Subcutaneous abdominal adipose tissue (tissue), 5 donors: ENCODE measurements at regions not wholly inside any gene's neighbourhood (a gene's known extent, or its start where the extent isn't known, plus 50 kb on each side); places are given as distances from the start of the nearest gene placed in this dataset.
"Not testable (repeated sequence)": the region's sequence is repeated elsewhere in the genome, so short reads cannot be mapped to it uniquely, and the experiment has no call there.

ENCODE experiments used
- H3K27ac ChIP-seq: one replicate; pipeline ENCODE4 v1.7.0; 2013; ENCODE audit warnings: low read depth, mild to moderate bottlenecking, inconsistent platforms, low read length, moderate library complexity
- H3K27me3 ChIP-seq, 5 donors: one replicate each; pipeline ENCODE4 v1.7.0; 2013; ENCODE audit warnings: low read length in 5 of 5, inconsistent platforms in 1 of 5; ENCODE audit not compliant: control insufficient read depth in 5 of 5, insufficient read depth in 4 of 5
- H3K36me3 ChIP-seq, 5 donors: one replicate each; pipeline ENCODE4 v1.7.0; 2013; ENCODE audit warnings: low read length in 5 of 5; ENCODE audit not compliant: control insufficient read depth in 5 of 5, insufficient read depth in 5 of 5
- H3K4me1 ChIP-seq, 5 donors: one replicate each; pipeline ENCODE4 v1.7.0; 2013; ENCODE audit warnings: low read length in 5 of 5, mild to moderate bottlenecking in 3 of 5, moderate library complexity in 1 of 5; ENCODE audit not compliant: control insufficient read depth in 5 of 5, insufficient read depth in 5 of 5
- H3K4me3 ChIP-seq, 5 donors: one replicate each; pipeline ENCODE4 v1.7.0; 2013; ENCODE audit warnings: low read length in 5 of 5, low read depth in 1 of 5
- H3K9ac ChIP-seq, 5 donors: one replicate each; pipeline ENCODE4 v1.7.0; 2013; ENCODE audit warnings: low read length in 5 of 5, mild to moderate bottlenecking in 4 of 5, moderate library complexity in 3 of 5
- H3K9me3 ChIP-seq, 5 donors: one replicate each; pipeline ENCODE4 v1.7.0; 2013; ENCODE audit warnings: low read length in 5 of 5; ENCODE audit not compliant: control insufficient read depth in 5 of 5
- donor health status: healthy.
- donor health status: healthy.
- donor health status: healthy.
- donor health status: healthy.
- donor health status: healthy.

DNA sequence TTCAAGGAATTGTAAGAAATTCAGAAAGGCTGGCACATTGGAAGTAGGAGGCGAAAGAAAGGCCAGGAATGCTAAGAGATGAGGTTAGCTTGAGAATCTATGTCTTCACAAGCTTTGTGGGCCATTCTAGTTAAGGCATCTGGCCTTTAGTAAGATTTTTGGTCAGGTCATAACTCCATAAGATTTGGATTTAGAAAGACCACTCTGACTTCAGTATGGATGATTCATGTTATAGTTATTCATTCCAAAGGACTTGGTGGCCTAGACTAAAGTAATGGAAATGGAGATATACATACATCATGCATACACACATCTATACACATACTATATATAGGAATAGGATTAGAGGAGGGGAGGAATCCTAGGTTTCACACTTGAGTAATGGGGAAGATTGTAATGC, 77.5 kb downstream of the SEPTIN7 start:
- Histone ChIP-seq H3K4me1 (peaks cover 0 to 11% (median 4%) of the 10 kb centered on the region in 5 donors), H3K4me3 (no peak overlapping the region), H3K9ac (no peak overlapping the region), H3K27me3 (no peaks in the 10 kb centered on the region), H3K27ac (no peak overlapping the region), H3K9me3 (no peaks in the 10 kb centered on the region), H3K36me3 (peaks cover 0 to 30% (median 7%) of the 10 kb centered on the region in 5 donors)

DNA sequence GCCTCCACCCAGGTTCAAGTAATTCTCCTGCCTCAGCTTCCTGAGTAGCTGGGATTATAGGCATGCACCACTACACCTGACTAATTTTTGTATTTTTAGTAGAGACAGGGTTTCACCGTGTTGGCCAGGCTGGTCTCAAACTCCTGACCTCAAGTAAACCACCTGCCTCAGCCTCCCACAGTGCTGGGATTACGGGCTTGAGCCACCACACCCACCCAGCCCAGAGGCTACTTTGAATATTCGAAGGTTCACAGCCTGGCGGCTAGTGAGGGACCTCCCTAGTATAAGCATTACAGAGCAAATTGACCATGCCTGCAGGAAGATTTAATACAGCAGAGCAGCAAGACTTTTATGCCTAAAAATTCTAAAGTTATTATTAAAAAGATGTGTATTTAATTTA, 86.6 kb downstream of the SEPTIN7 start:
- H3K9ac ChIP-seq, H3K27me3 ChIP-seq, H3K9me3 ChIP-seq, H3K27ac ChIP-seq, H3K4me3 ChIP-seq, H3K4me1 ChIP-seq: not testable (repeated sequence)
- peaks cover 13 to 33% (median 21%) of the 10 kb centered on the region in 5 donors for H3K36me3 ChIP-seq

DNA sequence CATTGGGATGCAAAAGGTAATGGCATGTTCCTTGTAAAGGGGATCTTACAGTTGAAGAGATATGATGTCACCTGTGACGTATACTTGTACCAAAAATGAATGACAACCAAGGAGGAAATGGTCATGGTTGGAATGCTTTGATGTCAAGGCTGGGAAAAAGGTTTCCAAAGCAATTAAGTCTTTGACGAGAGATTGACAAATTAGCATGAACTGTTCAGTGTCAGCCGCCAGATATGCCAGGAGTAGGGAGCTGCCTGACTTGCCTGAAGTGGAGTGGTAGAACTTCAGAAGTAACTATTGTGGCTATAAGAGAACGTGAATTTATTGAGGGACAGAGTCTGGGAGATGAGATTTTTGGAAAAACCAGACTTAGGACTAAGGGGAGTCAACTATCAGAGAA, 88.1 kb downstream of the SEPTIN7 start:
- Histone ChIP-seq H3K27me3 (no peaks in the 10 kb centered on the region), H3K4me1 (no peaks in the 10 kb centered on the region), H3K36me3 (peaks cover 4 to 32% (median 21%) of the 10 kb centered on the region in 5 donors), H3K9me3 (no peaks in the 10 kb centered on the region), H3K27ac (no peak overlapping the region), H3K9ac (no peak overlapping the region), H3K4me3 (no peak overlapping the region)

DNA sequence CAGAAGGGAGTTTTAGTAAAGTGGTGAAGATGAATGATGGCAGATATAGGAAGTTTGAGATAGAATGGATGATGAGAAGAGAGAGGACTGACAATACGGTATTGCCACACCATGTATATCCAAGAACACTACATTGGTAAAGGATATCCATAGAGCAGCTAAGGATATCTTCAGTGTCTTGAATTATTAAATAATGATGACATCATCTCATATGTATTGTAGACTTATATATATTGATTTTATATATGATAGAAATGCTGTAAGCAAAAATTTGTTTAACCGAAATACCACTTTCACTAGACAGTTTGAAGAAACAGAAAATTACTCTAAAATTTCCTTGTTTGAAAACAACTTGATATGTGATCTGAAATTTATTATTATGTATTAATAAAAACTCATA, 89.0 kb downstream of the SEPTIN7 start:
- H3K27me3 ChIP-seq, result no peaks in the 10 kb centered on the region
- H3K4me1 ChIP-seq, result no peaks in the 10 kb centered on the region
- no peaks in the 10 kb centered on the region for H3K9me3 ChIP-seq
- no peak overlapping the region for H3K9ac ChIP-seq
- H3K4me3 ChIP-seq, result no peak overlapping the region
- no peak overlapping the region for H3K27ac ChIP-seq
- H3K36me3 ChIP-seq, result peaks cover 4 to 26% (median 20%) of the 10 kb centered on the region in 5 donors

GRCh38 chr7:35891004-35891830, 90.4 kb downstream of the SEPTIN7 start:
- Histone ChIP-seq H3K27me3 (no peaks in the 10 kb centered on the region), H3K9ac (no peak overlapping the region), H3K4me1 (no peaks in the 10 kb centered on the region), H3K36me3 (peaks cover 0 to 20% (median 14%) of the 10 kb centered on the region in 5 donors), H3K9me3 (no peaks in the 10 kb centered on the region), H3K4me3 (no peak overlapping the region), H3K27ac (no peak overlapping the region)

GRCh38 chr7:35893649-35894048, 92.8 kb downstream of the SEPTIN7 start:
- no peak overlapping the region for H3K4me3 ChIP-seq
- no peaks in the 10 kb centered on the region for H3K27me3 ChIP-seq
- no peaks in the 10 kb centered on the region for H3K4me1 ChIP-seq
- no peak overlapping the region for H3K27ac ChIP-seq
- H3K36me3 ChIP-seq, result peaks cover 4 to 15% (median 9%) of the 10 kb centered on the region in 5 donors
- H3K9ac ChIP-seq, result no peak overlapping the region
- H3K9me3 ChIP-seq, result no peaks in the 10 kb centered on the region

DNA sequence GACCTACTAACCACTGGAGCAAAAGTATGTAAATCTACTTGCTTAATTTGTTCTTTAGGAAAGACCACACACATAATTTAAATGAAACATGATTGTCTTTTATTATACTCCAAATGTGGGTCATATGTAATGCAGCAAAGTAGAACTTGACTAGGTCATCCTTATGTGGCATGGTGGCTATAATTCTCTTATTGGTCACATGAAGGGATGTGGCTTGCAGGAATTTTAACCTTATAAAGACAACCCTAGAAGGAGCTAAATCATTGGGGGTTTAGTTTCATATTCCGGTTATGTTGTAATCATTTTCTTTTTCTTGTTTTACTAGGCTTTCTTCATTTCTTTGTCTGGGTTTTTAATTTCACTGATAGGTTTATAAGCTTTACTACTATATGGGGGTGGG, 93.9 kb downstream of the SEPTIN7 start:
- H3K9ac ChIP-seq, result no peak overlapping the region
- no peak overlapping the region for H3K4me3 ChIP-seq
- peaks cover 3 to 12% (median 7%) of the 10 kb centered on the region in 5 donors for H3K36me3 ChIP-seq
- H3K27me3 ChIP-seq, result no peaks in the 10 kb centered on the region
- no peak overlapping the region for H3K27ac ChIP-seq
- H3K4me1 ChIP-seq, result no peaks in the 10 kb centered on the region
- H3K9me3 ChIP-seq, result no peaks in the 10 kb centered on the region

- peaks cover 23 to 36% (median 29%) of the 10 kb centered on the region in 5 donors for H3K36me3 ChIP-seq
- H3K4me3 ChIP-seq, result no peak overlapping the region
- H3K9me3 ChIP-seq, result no peaks in the 10 kb centered on the region
- no peaks in the 10 kb centered on the region for H3K27me3 ChIP-seq
- H3K27ac ChIP-seq, result no peak overlapping the region
- no peaks in the 10 kb centered on the region for H3K4me1 ChIP-seq
- no peak overlapping the region for H3K9ac ChIP-seq
Observed at GRCh38 chr7:35900651-35901050, 99.8 kb downstream of the SEPTIN7 start.

- no peak overlapping the region for H3K27ac ChIP-seq
Observed at GRCh38 chr7:35905555-35905954, 104.7 kb downstream of the SEPTIN7 start.

GRCh38 chr7:35906191-35906908, 105.5 kb downstream of the SEPTIN7 start:
- no peak overlapping the region for H3K9ac ChIP-seq
- H3K4me3 ChIP-seq, result no peak overlapping the region
- H3K36me3 ChIP-seq, result peaks cover 9 to 19% (median 15%) of the 10 kb centered on the region in 5 donors
- peaks cover 0 to 12% (median 7%) of the 10 kb centered on the region in 5 donors for H3K4me1 ChIP-seq
- no peak overlapping the region for H3K27ac ChIP-seq
- H3K9me3 ChIP-seq, result no peaks in the 10 kb centered on the region
- no peaks in the 10 kb centered on the region for H3K27me3 ChIP-seq

More at GRCh38 chr7:35905555-35905954, 104.7 kb downstream of the SEPTIN7 start:
- no peak overlapping the region for H3K4me3 ChIP-seq
- H3K9ac ChIP-seq, result no peak overlapping the region
- no peaks in the 10 kb centered on the region for H3K27me3 ChIP-seq
- H3K9me3 ChIP-seq, result no peaks in the 10 kb centered on the region
- peaks cover 0 to 12% (median 7%) of the 10 kb centered on the region in 5 donors for H3K4me1 ChIP-seq
- H3K36me3 ChIP-seq, result peaks cover 11 to 24% (median 20%) of the 10 kb centered on the region in 5 donors
